ENCODE measurements at regions not wholly inside any gene's neighbourhood (a gene's known extent, or its start where the extent isn't known, plus 50 kb on each side); places are given as distances from the start of the nearest gene placed in this dataset.
A peak's percentile ranks its signal among the peaks of the same experiment; 100 is the strongest.

DNA sequence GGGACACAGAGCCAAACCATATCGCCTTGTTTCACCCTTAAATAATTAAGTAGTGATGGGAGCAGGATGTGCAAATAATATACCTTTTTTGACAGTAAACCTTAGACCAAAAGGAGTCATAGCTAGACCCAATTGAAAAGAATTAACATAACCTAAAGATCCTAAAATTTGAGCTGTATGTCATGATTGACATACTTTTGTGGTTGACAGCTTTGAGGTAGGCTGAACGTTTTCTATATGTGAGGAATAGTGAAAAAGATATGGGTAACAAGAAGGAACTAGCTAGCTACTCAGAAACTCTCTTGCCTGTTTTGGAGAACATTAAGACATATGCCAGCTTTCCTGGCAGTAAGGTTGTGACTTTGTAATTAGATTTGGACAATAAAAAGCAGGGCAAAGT lies 320.6 kb downstream of the KCNC2 start:
- Mint-ChIP-seq H3K36me3 (peaks cover 6% of the 10 kb centered on the region), H3K9me3 (ENCODE audit: low read depth) (no peaks in the 10 kb centered on the region), H3K27me3 (no peaks in the 10 kb centered on the region), H3K4me3 (no peak overlapping the region), H3K4me1 (peaks cover 28% of the 10 kb centered on the region), H3K27ac (peak overlapping the region; percentile 52)
- no peak for DNase-seq
- no peak for ATAC-seq
- CTCF ChIA-PET: no interaction called here

DNA sequence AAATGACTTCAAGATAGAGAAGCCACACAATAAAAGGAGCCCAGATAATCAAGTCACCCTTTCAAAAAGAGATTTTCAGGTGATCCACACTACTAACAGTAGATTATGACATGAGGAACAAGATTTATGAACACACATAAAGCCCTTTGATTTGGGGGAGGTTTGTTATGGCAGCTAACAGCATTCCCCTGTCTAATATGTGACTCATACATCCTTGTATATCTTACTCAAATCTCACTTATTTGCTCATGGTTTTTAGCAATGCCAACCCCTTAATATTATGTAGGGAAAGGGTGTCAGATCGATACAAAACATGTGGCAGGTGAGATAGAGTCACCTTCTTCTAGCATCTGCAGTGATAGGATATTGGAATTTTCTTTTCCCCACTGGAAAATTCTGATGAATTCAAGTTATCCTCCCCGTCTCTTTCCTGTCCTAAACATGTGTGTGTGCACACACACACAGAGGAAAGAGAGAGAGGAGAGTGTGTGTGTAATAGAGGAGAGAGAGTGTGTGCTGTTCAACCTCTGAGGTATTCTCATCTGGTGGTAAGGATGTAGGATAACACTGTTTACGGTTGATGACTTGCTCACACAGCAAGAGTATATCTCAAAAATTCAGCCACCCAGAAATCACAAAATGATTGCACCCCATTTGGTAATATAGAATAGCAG lies 319.9 kb downstream of the KCNC2 start:
- CTCF ChIA-PET: no interaction called here
- DNase-seq (no peak), ATAC-seq (peak; percentile 72)
- no peaks in the 10 kb centered on the region for H3K27me3 Mint-ChIP-seq
- peaks cover 6% of the 10 kb centered on the region for H3K36me3 Mint-ChIP-seq
- H3K9me3 Mint-ChIP-seq (ENCODE audit: low read depth): no peaks in the 10 kb centered on the region
- H3K4me3 Mint-ChIP-seq: peak overlapping the region; percentile 17
- H3K4me1 Mint-ChIP-seq: peaks cover 28% of the 10 kb centered on the region
- H3K27ac Mint-ChIP-seq: peak overlapping the region; percentile 76

DNA sequence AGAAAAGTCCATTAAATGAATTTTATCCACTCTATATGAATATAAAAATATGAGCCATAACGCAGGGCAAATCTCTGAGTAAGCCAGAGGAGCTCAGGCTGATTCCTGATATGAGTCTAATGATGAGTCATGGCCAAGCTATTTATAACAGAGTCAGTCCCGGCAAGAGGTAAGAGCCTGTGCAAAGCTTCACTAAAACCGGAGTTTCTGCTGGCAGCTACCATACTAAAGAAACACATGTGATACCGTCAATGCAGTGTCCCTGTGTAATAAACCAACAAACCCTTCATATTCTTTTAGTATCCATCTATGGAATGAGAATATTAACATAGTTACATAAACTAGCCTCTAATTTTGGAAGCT lies 319.4 kb downstream of the KCNC2 start:
- no peaks in the 10 kb centered on the region for H3K9me3 Mint-ChIP-seq (ENCODE audit: low read depth)
- peak; percentile 99 for ATAC-seq
- peak; percentile 60 for DNase-seq
- CTCF ChIA-PET: no interaction called here
- H3K27me3 Mint-ChIP-seq: no peaks in the 10 kb centered on the region
- H3K27ac Mint-ChIP-seq: peak overlapping the region; percentile 76
- H3K4me3 Mint-ChIP-seq: peak overlapping the region; percentile 17
- H3K4me1 Mint-ChIP-seq: peaks cover 28% of the 10 kb centered on the region
- H3K36me3 Mint-ChIP-seq: peaks cover 6% of the 10 kb centered on the region

DNA sequence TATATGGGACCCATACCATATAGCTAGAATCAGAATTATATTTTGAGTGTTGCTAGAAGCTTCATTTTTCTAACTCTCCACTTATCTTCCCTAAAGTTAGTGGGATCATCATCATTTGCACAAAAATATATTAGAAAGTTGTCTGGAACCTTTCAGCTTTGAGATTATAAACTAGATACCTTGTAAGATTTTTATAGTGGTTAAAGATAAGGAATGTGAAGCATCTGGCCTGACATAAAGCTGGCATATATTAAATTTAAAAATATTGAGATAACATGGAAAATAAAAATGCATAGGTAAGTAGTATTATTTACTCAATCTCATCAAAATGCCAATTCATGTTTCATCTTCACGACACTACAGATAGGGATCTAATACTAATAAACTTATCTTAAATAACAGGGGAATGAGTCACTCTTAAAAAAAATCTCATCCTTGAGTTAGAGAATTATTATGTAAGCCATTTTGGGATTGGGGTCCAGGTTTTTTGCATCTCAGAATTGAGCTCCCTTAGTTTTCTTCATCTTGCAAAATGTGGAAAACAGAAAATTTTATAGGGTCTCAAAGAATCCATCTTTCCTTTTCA lies 318.5 kb downstream of the KCNC2 start:
- Mint-ChIP-seq H3K27me3 (no peaks in the 10 kb centered on the region), H3K27ac (no peak overlapping the region), H3K4me3 (no peak overlapping the region), H3K9me3 (ENCODE audit: low read depth) (no peaks in the 10 kb centered on the region), H3K4me1 (peaks cover 28% of the 10 kb centered on the region), H3K36me3 (peaks cover 6% of the 10 kb centered on the region)
- CTCF ChIA-PET: no interaction called here
- DNase-seq (no peak), ATAC-seq (no peak)

DNA sequence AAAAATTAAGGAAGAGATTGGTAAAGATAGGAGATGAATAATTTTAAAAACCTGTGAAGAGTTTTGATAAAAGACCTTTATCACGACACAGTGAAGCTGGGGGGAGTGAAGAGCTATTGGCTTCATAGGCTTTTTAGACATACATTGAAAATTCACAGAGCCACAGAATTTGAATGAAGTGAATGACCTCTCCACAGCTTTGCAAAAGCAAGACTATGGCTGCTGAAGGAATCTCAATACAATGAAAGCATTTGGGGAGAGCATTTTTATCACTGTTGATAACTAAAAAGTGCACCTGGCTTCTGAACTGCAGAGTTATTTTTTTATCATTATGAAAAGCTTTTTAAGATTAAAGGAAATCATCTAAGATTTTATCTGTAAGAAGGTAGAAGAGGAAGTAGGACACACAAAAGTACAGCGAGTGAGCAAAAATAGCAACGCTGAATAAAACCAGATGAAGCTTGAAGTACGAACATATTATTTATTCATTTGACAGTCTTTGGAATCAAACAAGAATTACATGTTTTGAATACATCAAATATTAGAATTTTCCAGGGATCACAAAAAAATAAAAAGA lies 317.5 kb downstream of the KCNC2 start:
- Mint-ChIP-seq H3K9me3 (ENCODE audit: low read depth) (no peaks in the 10 kb centered on the region), H3K27ac (no peak overlapping the region), H3K36me3 (peaks cover 5% of the 10 kb centered on the region), H3K4me3 (no peak overlapping the region), H3K4me1 (peaks cover 30% of the 10 kb centered on the region), H3K27me3 (no peaks in the 10 kb centered on the region)
- no peak for ATAC-seq
- CTCF ChIA-PET: no interaction called here
- no peak for DNase-seq

DNA sequence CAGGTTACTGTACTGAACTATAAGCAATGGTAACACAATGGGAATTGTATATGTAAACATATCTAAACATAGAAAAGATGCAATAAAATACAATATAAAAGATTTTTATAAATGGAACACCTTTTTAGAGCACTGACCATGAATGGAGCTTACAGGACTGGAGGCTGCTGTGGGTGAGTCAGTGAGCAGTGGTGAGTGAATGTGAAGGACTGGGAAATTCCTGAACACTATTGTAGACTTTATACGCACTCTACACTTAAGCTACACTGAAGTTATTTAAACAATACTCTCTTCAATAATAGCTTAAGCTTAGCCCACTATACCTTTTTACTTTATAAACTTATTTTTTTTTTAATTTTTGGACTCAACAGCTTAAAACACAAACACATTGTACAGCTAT lies 313.5 kb downstream of the KCNC2 start:
- Mint-ChIP-seq H3K36me3 (peaks cover 3% of the 10 kb centered on the region), H3K27ac (no peak overlapping the region), H3K4me1 (peaks cover 33% of the 10 kb centered on the region), H3K9me3 (ENCODE audit: low read depth) (no peaks in the 10 kb centered on the region), H3K27me3 (no peaks in the 10 kb centered on the region), H3K4me3 (no peak overlapping the region)
- ATAC-seq (no peak), DNase-seq (no peak)
- CTCF ChIA-PET: interaction anchor here (1.2 kb wide), 1 partner anchor 9 kb away, joined by 5 read pairs; no protein-coding TSS in a partner anchor

DNA sequence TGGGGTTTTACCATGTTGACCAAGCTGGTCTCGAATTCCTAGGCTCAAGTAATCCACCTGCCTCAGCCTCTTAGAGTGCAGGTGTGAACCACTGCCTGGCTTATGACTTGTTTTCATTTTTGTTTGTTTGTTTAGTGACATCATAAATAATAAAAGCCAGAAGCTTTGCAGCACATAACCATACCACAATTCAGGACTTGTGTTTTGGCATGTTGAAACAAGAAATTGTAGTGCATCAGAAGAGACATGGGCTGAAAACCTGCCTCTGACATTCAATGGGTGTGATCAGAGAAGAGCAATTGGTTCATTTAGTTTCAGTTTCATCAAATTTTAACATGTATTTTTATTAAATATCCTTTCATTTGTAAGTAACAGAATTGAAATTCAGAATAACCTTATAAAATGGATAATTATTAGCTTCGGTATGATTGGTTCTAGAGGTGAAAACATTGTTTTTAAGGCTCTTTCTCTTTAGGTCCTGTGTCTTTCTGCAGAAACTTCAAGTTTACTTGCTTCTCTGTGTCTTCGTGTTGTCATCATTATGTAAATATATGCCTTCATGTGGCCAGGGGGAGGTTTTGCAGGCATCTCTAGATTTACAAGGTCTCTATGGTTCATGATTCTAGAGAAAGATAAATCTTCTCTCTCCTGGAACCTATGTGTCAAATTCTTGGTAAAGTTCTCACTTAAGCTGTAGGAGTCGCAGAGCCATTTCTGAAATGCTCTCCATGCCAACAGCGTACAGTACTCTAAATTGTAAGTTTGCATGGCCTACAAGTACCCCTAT lies 312.0 kb downstream of the KCNC2 start:
- Mint-ChIP-seq H3K27ac (peak overlapping the region; percentile 80), H3K9me3 (ENCODE audit: low read depth) (no peaks in the 10 kb centered on the region), H3K4me3 (peak overlapping the region; percentile 44), H3K4me1 (peaks cover 27% of the 10 kb centered on the region), H3K36me3 (peaks cover 5% of the 10 kb centered on the region), H3K27me3 (no peaks in the 10 kb centered on the region)
- DNase-seq (peak; percentile 48), ATAC-seq (peak; percentile 71)
- CTCF ChIA-PET: no interaction called here

DNA sequence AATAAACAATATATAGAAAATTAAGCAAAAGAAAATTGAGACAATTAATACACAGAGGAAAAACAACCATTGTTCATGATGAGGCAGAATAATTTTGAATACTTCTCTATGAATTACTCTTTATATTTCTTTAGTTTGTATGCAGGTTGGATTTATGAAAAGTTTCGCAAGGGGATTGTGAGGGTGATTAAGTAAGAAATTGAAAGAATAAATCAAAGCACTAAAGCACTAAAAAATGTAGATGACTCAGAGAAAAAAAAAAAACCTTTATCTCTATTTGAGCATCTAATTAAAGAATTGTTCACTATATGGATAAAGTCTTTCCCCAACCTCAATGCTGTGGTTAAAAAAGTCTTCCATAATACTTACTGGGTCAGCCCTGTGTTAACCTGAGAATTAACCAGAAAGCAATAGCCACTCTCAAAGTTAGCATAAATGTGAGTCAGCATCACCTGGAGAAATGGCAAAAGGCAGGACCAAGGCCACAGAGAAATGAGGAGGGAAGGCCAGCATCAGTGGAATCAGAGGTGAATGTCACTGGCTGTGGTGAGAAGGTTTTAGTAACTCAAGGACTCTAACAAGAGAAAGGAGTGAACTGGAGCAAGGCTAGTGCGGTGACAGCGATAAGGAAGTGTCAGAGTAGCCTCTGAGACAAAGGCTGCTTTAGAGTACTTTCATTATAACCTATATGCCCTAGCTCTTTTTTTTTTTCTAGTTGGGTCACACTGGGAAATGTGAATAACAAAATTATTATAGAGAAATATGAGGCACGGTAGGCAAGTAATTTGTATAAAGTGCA lies 310.4 kb downstream of the KCNC2 start:
- Mint-ChIP-seq H3K27ac (peak overlapping the region; percentile 70), H3K9me3 (ENCODE audit: low read depth) (no peaks in the 10 kb centered on the region), H3K36me3 (peaks cover 2% of the 10 kb centered on the region), H3K4me1 (peaks cover 27% of the 10 kb centered on the region), H3K27me3 (no peaks in the 10 kb centered on the region), H3K4me3 (peak overlapping the region; percentile 14)
- CTCF ChIA-PET: no interaction called here
- DNase-seq: no peak
- ATAC-seq: peak; percentile 49

DNA sequence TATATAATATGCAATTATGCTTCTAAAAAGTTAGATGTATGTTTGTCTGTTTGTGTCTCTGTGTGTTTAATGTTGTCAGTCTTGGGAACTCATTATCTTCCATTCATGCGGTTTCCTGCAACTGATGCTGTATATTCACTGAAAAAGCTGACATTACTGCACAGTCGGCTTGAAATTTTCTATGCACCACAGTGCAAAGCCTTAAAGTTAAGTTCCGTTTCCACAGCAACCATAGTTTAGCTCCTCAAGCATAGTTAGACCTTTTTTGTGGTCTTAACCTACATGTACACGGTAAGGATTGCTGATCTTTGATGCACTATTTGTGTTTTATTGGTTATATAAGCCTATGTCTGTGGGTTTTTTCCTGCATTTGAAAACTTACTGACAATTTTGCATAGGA lies 309.4 kb downstream of the KCNC2 start:
- DNase-seq (no peak), ATAC-seq (peak; percentile 48)
- H3K4me3 Mint-ChIP-seq: no peak overlapping the region
- no peaks in the 10 kb centered on the region for H3K27me3 Mint-ChIP-seq
- H3K27ac Mint-ChIP-seq: no peak overlapping the region
- peaks cover 27% of the 10 kb centered on the region for H3K4me1 Mint-ChIP-seq
- CTCF ChIA-PET: no interaction called here
- no peaks in the 10 kb centered on the region for H3K9me3 Mint-ChIP-seq (ENCODE audit: low read depth)
- H3K36me3 Mint-ChIP-seq: peaks cover 2% of the 10 kb centered on the region

DNA sequence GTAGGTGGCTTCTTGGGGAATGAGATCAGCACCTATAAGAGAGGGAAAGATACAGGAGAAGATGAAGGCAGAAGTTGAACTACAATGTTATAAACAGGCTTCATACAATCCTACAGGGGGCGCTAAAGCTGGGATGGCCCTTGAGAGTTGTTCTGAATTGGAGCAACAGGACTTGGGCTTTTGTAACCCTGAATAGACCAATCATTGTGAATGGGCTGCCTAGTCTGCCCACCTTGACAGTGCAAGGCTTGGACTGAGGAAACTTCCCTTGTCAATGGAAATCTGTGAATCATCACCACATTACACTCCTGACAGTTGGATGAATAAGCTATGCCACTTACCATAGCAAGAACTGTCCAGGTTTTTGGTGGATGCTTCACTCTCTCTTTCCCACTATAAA lies 306.1 kb downstream of the KCNC2 start:
- Mint-ChIP-seq H3K9me3 (ENCODE audit: low read depth) (no peaks in the 10 kb centered on the region), H3K36me3 (peaks cover 2% of the 10 kb centered on the region), H3K4me3 (no peak overlapping the region), H3K4me1 (peaks cover 17% of the 10 kb centered on the region), H3K27ac (no peak overlapping the region), H3K27me3 (no peaks in the 10 kb centered on the region)
- CTCF ChIA-PET: interaction anchor here (0.7 kb wide), 1 partner anchor 80 kb away, joined by 4 read pairs; no protein-coding TSS in a partner anchor
- ATAC-seq: no peak
- no peak for DNase-seq

DNA sequence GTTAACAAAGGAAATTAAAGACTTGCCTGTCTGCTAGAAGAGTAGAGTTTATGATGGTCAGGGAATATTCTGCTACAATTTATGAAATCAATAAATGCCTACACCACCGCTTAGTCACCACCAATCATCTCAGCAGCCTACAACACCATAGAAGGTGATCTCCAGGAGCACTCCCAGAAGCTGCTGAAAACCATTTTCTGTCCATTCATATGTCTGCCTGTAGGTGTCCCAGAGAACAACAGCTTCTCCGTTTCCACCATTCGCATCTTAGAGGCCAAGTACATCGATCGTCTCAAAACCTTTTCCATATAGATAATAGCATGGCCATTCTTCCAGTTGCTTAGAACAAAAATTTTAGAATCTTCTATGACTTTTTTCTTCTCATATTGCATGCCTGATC lies 303.4 kb downstream of the KCNC2 start:
- CTCF ChIA-PET: no interaction called here

DNA sequence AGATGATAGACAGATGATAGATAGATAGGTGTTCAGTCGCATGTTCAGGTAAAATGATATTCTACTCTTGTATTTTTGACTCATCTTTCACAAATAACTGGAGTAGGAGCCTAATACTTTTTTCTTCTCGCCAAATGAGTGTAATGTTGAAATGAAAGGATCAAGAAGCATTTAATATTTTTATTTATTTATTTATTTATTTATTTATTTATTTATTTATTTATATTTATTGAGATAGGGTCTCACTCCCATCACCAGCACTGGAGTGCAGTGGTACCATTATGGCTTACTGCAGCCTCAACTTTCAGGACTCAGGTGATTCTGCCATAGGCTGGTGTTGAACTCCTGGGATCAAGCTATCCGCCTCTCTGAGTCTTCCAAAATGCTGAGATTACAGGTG lies 298.8 kb downstream of the KCNC2 start:
- CTCF ChIA-PET: no interaction called here
- no peak overlapping the region for H3K27ac Mint-ChIP-seq
- H3K4me3 Mint-ChIP-seq: no peak overlapping the region
- H3K27me3 Mint-ChIP-seq: no peaks in the 10 kb centered on the region
- H3K4me1 Mint-ChIP-seq: no peaks in the 10 kb centered on the region
- H3K9me3 Mint-ChIP-seq (ENCODE audit: low read depth): no peaks in the 10 kb centered on the region
- ATAC-seq (no peak), DNase-seq (no peak)
- no peaks in the 10 kb centered on the region for H3K36me3 Mint-ChIP-seq

More for the DNA sequence above, 303.4 kb downstream of the KCNC2 start:
- DNase-seq (no peak), ATAC-seq (no peak)
- Mint-ChIP-seq H3K36me3 (peaks cover 2% of the 10 kb centered on the region), H3K4me3 (no peak overlapping the region), H3K4me1 (no peaks in the 10 kb centered on the region), H3K27me3 (no peaks in the 10 kb centered on the region), H3K9me3 (ENCODE audit: low read depth) (no peaks in the 10 kb centered on the region), H3K27ac (no peak overlapping the region)

DNA sequence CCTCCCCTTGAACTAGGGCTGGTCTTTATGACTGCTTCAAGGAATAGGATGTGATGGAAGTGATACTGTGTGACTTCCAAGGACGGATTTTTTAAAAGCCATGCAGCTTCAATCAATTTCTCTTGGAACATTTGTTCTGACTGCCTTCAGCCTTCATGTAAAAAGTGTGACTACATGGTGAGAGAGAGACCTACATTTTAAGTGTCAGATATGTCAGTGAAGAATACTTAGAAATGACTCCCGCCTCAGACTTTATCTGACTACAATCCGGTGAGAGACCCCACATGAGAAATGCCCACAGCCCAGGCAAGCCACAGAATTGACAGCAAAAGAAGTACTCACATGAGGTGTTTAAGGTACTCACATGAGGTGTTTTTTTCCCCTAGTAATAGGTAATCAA lies 295.3 kb downstream of the KCNC2 start:
- no peaks in the 10 kb centered on the region for H3K36me3 Mint-ChIP-seq
- H3K4me3 Mint-ChIP-seq: no peak overlapping the region
- H3K9me3 Mint-ChIP-seq (ENCODE audit: low read depth): no peaks in the 10 kb centered on the region
- CTCF ChIA-PET: no interaction called here
- ATAC-seq: no peak
- no peaks in the 10 kb centered on the region for H3K27me3 Mint-ChIP-seq
- DNase-seq: no peak
- no peak overlapping the region for H3K27ac Mint-ChIP-seq
- no peaks in the 10 kb centered on the region for H3K4me1 Mint-ChIP-seq
